Calu3 (cell line): ENCODE measurements at regions not wholly inside any gene's neighbourhood (a gene's known extent, or its start where the extent isn't known, plus 50 kb on each side); places are given as distances from the start of the nearest gene placed in this dataset.

Experiments used
- BruUV-seq: library from RNA; stranded (reverse); fragments of 400-500 nt; replicated peaks from 2 replicates; lab custom pipeline; 2021; lab: Mats Ljungman, UMichigan
- CTCF ChIA-PET: fragments of 300-600 bp; sonication (Branson Sonifier 250); formaldehyde crosslinking; loops from one replicate; lab custom pipeline; 2022; ENCODE audit warnings: antibody characterized with exemption; lab: Charles Lee
- DNase-seq: peaks from one replicate; pipeline ENCODE4 v3.0.0; 2022
- H3K27ac Mint-ChIP-seq: one replicate; pipeline ENCODE4 v1.8.0; 2022; ENCODE audit warnings: mixed read lengths; ENCODE audit not compliant: unreplicated experiment
- H3K27me3 Mint-ChIP-seq: one replicate; pipeline ENCODE4 v1.8.0; 2022; ENCODE audit warnings: mixed read lengths; ENCODE audit not compliant: unreplicated experiment
- H3K36me3 Mint-ChIP-seq: one replicate; pipeline ENCODE4 v1.8.0; 2022; ENCODE audit warnings: mild to moderate bottlenecking, moderate library complexity, mixed read lengths; ENCODE audit not compliant: insufficient read depth, unreplicated experiment
- H3K4me1 Mint-ChIP-seq: one replicate; pipeline ENCODE4 v1.8.0; 2022; ENCODE audit warnings: mild to moderate bottlenecking, low read depth, mixed read lengths; ENCODE audit not compliant: unreplicated experiment
- H3K4me3 Mint-ChIP-seq: one replicate; pipeline ENCODE4 v1.8.0; 2022; ENCODE audit warnings: mild to moderate bottlenecking, low read depth, moderate library complexity, mixed read lengths; ENCODE audit not compliant: unreplicated experiment
- H3K9me3 Mint-ChIP-seq: one replicate; pipeline ENCODE4 v1.8.0; 2022; ENCODE audit warnings: low read depth, mixed read lengths; ENCODE audit not compliant: unreplicated experiment
- intact Hi-C: fragments of 100-400 bp; cut with micrococcal nuclease; formaldehyde crosslinking; loops from one replicate; pipeline ENCODE4 v1.10.0; 2022; ENCODE audit not compliant: unreplicated experiment
- TF ChIP-seq, protein P1 (sequence below): fragments of 200-600 bp; IDR thresholded peaks from one replicate; pipeline ENCODE4 v1.8.0; 2022; ENCODE audit warnings: antibody characterized with exemption; ENCODE audit not compliant: unreplicated experiment

DNA sequence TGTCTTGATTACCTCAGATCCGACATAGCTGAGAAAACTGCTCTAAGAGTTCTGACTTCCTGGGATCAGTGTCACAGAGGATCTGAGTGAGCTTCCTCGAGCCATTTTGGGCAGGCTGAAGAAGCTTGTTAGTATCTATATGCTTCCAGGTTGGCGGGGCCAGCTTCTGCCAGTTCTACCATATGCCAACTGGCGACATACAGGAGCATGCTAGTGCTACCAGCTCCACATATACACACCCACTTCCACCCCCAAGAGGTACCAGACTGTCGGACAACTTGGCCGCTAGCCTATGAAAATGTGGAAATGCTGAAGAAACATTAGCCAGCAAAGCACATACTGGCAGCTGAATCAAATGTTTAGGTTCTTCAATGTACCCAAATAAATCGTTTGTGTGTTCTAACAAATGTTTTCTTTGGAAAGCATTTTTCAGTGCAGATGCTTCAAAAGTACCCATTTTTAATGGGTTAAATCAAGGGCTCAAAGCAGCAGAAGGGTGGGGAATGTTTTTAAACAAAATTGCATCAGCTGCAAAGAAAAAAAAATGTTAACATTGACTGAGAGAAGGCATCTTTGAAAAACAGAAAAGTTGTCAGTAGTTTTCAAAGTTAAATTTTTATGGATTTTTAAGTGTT lies 163.7 kb downstream of the KLF12 start:
- no peak overlapping the region for H3K4me3 Mint-ChIP-seq
- BruUV-seq = no TSS peak
- CTCF ChIA-PET = no interaction called here
- TF ChIP-seq, protein P1, sequence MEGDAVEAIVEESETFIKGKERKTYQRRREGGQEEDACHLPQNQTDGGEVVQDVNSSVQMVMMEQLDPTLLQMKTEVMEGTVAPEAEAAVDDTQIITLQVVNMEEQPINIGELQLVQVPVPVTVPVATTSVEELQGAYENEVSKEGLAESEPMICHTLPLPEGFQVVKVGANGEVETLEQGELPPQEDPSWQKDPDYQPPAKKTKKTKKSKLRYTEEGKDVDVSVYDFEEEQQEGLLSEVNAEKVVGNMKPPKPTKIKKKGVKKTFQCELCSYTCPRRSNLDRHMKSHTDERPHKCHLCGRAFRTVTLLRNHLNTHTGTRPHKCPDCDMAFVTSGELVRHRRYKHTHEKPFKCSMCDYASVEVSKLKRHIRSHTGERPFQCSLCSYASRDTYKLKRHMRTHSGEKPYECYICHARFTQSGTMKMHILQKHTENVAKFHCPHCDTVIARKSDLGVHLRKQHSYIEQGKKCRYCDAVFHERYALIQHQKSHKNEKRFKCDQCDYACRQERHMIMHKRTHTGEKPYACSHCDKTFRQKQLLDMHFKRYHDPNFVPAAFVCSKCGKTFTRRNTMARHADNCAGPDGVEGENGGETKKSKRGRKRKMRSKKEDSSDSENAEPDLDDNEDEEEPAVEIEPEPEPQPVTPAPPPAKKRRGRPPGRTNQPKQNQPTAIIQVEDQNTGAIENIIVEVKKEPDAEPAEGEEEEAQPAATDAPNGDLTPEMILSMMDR = no peak
- no peak overlapping the region for H3K27ac Mint-ChIP-seq
- H3K9me3 Mint-ChIP-seq = peaks cover 3% of the 10 kb centered on the region
- no peak for DNase-seq
- H3K36me3 Mint-ChIP-seq = no peaks in the 10 kb centered on the region
- H3K27me3 Mint-ChIP-seq = no peaks in the 10 kb centered on the region
- H3K4me1 Mint-ChIP-seq = no peaks in the 10 kb centered on the region
- intact Hi-C loops = no loop called here

DNA sequence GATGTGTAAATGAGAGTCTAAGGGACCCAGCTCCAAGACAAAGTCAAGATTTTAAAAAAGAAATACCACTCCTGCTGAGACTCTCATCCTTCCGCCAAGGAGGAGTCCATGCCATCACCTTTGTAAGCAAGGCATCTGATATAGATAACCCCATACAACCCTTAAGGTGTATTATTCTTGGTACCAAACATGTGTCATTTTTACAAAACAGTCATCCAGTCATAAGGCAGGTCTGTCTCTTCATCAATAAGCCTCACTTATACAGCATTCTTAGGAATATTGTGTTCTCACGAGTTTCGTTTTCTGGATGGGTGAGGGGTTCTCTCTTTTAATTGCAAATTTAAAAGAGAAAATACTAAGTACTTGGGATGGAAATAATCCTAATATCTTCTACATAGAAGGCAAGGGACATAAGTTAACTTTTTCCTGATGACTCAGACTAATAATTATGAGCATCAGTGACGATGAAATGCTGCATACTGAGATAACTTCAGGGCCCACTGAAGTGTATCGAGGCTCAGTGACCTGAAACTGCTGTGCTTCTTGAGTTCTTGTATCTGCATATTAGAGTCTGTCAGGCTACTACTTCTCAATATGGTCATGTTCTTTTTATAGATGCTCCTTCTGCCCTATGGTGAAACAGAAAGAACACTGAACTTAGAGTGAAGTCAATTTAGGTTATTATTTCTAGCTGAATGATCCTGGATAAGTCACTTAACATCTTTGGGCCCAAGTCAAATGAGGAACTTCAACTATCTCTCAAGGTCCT lies 166.6 kb downstream of the KLF12 start:
- DNase-seq = no peak
- CTCF ChIA-PET = no interaction called here
- TF ChIP-seq, protein P1 = no peak
- intact Hi-C loops = no loop called here
- Mint-ChIP-seq H3K4me3 (no peak overlapping the region), H3K27ac (no peak overlapping the region), H3K9me3 (no peaks in the 10 kb centered on the region), H3K4me1 (no peaks in the 10 kb centered on the region), H3K36me3 (no peaks in the 10 kb centered on the region), H3K27me3 (no peaks in the 10 kb centered on the region)
- BruUV-seq = no TSS peak

GRCh38 chr13:73966331-73966730 lies 167.9 kb downstream of the KLF12 start:
- intact Hi-C loops = no loop called here
- CTCF ChIA-PET = no interaction called here
- no peak overlapping the region for H3K4me3 Mint-ChIP-seq
- TF ChIP-seq, protein P1 = no peak
- H3K36me3 Mint-ChIP-seq = no peaks in the 10 kb centered on the region
- DNase-seq = no peak
- no TSS peak for BruUV-seq
- H3K27me3 Mint-ChIP-seq = no peaks in the 10 kb centered on the region
- no peaks in the 10 kb centered on the region for H3K9me3 Mint-ChIP-seq
- H3K27ac Mint-ChIP-seq = no peak overlapping the region
- no peaks in the 10 kb centered on the region for H3K4me1 Mint-ChIP-seq

GRCh38 chr13:73962284-73962683 lies 171.9 kb downstream of the KLF12 start:
- Mint-ChIP-seq H3K9me3 (no peaks in the 10 kb centered on the region), H3K4me1 (no peaks in the 10 kb centered on the region), H3K27ac (no peak overlapping the region), H3K4me3 (no peak overlapping the region), H3K36me3 (no peaks in the 10 kb centered on the region), H3K27me3 (no peaks in the 10 kb centered on the region)
- DNase-seq = no peak
- CTCF ChIA-PET = no interaction called here
- intact Hi-C loops = no loop called here
- BruUV-seq = no TSS peak
- TF ChIP-seq, protein P1 = no peak
